GM23338 (cell line): ENCODE measurements at regions not wholly inside any gene's neighbourhood (a gene's known extent, or its start where the extent isn't known, plus 50 kb on each side); places are given as distances from the start of the nearest gene placed in this dataset.

Source experiments
- ATAC-seq: fragments of 200-7000 bp; cut with Tn5 transposase; 3 replicates; pipeline ENCODE4 v1.9.1; 2020
- DNase-seq: peaks from one replicate; pipeline ENCODE4 v3.0.0-alpha.2; 2015; ENCODE audit warnings: low spot score
- H2AFZ ChIP-seq: fragments of 200-600 bp; sonication (generic); 2 replicates; pipeline ENCODE4 v1.8.0; 2016; ENCODE audit warnings: antibody characterized with exemption, mild to moderate bottlenecking, moderate library complexity
- H3F3A ChIP-seq: fragments of 200-600 bp; sonication (generic); replicated peaks from 2 replicates; pipeline ENCODE4 v1.8.0; 2017; ENCODE audit warnings: antibody characterized with exemption, mixed run types, low read depth
- H3K27ac ChIP-seq: fragments of 200-600 bp; sonication (generic); 2 replicates; pipeline ENCODE4 v1.6.1; 2016; ENCODE audit warnings: low read depth
- H3K27me3 ChIP-seq: fragments of 200-600 bp; sonication (generic); 2 replicates; pipeline ENCODE4 v1.8.0; 2016; ENCODE audit warnings: mild to moderate bottlenecking, mixed run types, moderate library complexity; ENCODE audit not compliant: insufficient read depth
- H3K36me3 ChIP-seq: fragments of 200-600 bp; sonication (generic); 2 replicates; pipeline ENCODE4 v1.8.0; 2016; ENCODE audit warnings: mild to moderate bottlenecking; ENCODE audit not compliant: insufficient read depth
- H3K4me1 ChIP-seq: fragments of 200-600 bp; sonication (generic); 2 replicates; pipeline ENCODE4 v1.8.0; 2016; ENCODE audit warnings: mild to moderate bottlenecking, moderate library complexity; ENCODE audit not compliant: insufficient read depth
- H3K4me2 ChIP-seq: fragments of 200-600 bp; sonication (generic); 2 replicates; pipeline ENCODE4 v1.7.1; 2017; ENCODE audit warnings: mixed run types
- H3K4me3 ChIP-seq: fragments of 200-600 bp; sonication (generic); 2 replicates; pipeline ENCODE4 v1.6.1; 2016; ENCODE audit warnings: mixed run types
- H3K79me2 ChIP-seq: fragments of 200-600 bp; sonication (generic); replicated peaks from 2 replicates; pipeline ENCODE4 v1.8.0; 2017; ENCODE audit warnings: mild to moderate bottlenecking; ENCODE audit not compliant: insufficient read depth
- H3K9me2 ChIP-seq: fragments of 200-600 bp; sonication (generic); 2 replicates; pipeline ENCODE4 v1.8.0; 2017; ENCODE audit not compliant: insufficient read depth
- H4K20me1 ChIP-seq: fragments of 200-600 bp; sonication (generic); replicated peaks from 2 replicates; pipeline ENCODE4 v1.8.0; 2017; ENCODE audit warnings: mild to moderate bottlenecking; ENCODE audit not compliant: insufficient read depth
- H3K27ac Mint-ChIP-seq: 2 replicates; pipeline ENCODE4 v1.8.0; 2020; ENCODE audit warnings: inconsistent platforms, mild to moderate bottlenecking, moderate library complexity, mixed read lengths
- H3K27me3 Mint-ChIP-seq: 3 replicates; pipeline ENCODE4 v1.8.0; 2022; ENCODE audit warnings: low read depth, mild to moderate bottlenecking, moderate library complexity, mixed read lengths, inconsistent platforms; ENCODE audit not compliant: insufficient read depth, poor library complexity
- H3K36me3 Mint-ChIP-seq: 3 replicates; pipeline ENCODE4 v1.8.0; 2021; ENCODE audit warnings: low read depth, mild to moderate bottlenecking, inconsistent platforms, moderate library complexity, mixed read lengths
- H3K4me1 Mint-ChIP-seq: 3 replicates; pipeline ENCODE4 v1.8.0; 2020; ENCODE audit warnings: mild to moderate bottlenecking, inconsistent platforms, mixed read lengths
- H3K4me3 Mint-ChIP-seq: 3 replicates; pipeline ENCODE4 v1.8.0; 2021; ENCODE audit warnings: moderate library complexity, mild to moderate bottlenecking, inconsistent platforms, mixed read lengths
- H3K9me3 Mint-ChIP-seq: 3 replicates; pipeline ENCODE4 v1.8.0; 2020; ENCODE audit warnings: moderate library complexity, mild to moderate bottlenecking, inconsistent platforms, mixed read lengths
- CREB1 ChIP-seq: fragments of 250-450 bp; sonication (Bioruptor Pico); IDR thresholded peaks from 2 replicates; pipeline ENCODE4 v1.5.0; 2020; ENCODE audit warnings: low read depth, mild to moderate bottlenecking, moderate library complexity
- JUNB ChIP-seq: IDR thresholded peaks from one replicate; pipeline ENCODE4 v1.6.1; 2016; ENCODE audit warnings: antibody characterized with exemption; ENCODE audit not compliant: unreplicated experiment
- POLR2AphosphoS5 ChIP-seq: IDR thresholded peaks from 2 replicates; pipeline ENCODE4 v1.6.1; 2016; ENCODE audit warnings: antibody characterized with exemption, low read depth
- REST ChIP-seq: IDR thresholded peaks from one replicate; pipeline ENCODE4 v1.6.1; 2018; ENCODE audit warnings: antibody characterized with exemption; ENCODE audit not compliant: unreplicated experiment
- ZNF114 ChIP-seq: fragments of 250-450 bp; sonication (Bioruptor Pico); IDR thresholded peaks from 2 replicates; pipeline ENCODE4 v1.5.0; 2020; ENCODE audit warnings: mild to moderate bottlenecking, moderate library complexity
- TF ChIP-seq, protein P1 (sequence below): fragments of 250-450 bp; sonication (Bioruptor Pico); IDR thresholded peaks from 2 replicates; pipeline ENCODE4 v1.5.0; 2020; ENCODE audit warnings: mild to moderate bottlenecking, moderate library complexity

DNA sequence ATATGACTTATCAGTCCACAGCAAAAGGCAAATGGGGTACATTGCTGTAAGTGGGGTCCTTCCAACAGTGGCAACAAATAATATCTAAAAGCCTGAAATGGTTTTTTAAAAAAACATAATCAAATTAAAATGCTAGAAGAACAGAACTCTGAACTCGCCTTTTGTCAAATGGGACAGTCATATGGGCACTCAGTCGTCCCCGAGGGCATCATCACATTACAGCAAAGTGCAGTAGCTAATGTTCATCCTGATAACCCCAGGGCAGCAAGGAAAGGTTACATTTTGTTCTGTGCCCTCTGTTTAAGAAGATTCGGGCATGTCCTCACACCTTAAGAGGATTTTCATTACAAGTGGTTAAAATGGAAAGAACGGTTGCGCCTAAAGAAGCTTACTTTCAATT is 997.9 kb upstream of the TENM3 start:
- no peaks in the 10 kb centered on the region for H3K79me2 ChIP-seq
- Mint-ChIP-seq H3K27ac (no peak overlapping the region), H3K4me3 (no peak overlapping the region), H3K36me3 (peaks cover 5% of the 10 kb centered on the region; the same call in 1 of the 3 replicates), H3K4me1 (peaks cover 32% of the 10 kb centered on the region), H3K9me3 (peaks cover 10% of the 10 kb centered on the region; the same call in 2 of the 3 replicates), H3K27me3 (no peaks in the 10 kb centered on the region)
- H3K4me2 ChIP-seq, result no peak overlapping the region
- 0 out of 2 replicates have a peak, but pooled peaks cover 4% of the 10 kb centered on the region for H3F3A ChIP-seq
- H4K20me1 ChIP-seq, result no peaks in the 10 kb centered on the region
- no peak for DNase-seq
- no peaks in the 10 kb centered on the region for H3K27me3 ChIP-seq
- ATAC-seq, result no peak
- H3K4me3 ChIP-seq, result no peak overlapping the region
- H3K4me1 ChIP-seq, result peaks cover 24% of the 10 kb centered on the region
- TF ChIP-seq CREB1 (no peak), ZNF114 (no peak), JUNB (no peak), REST (no peak), POLR2AphosphoS5 (no peak)
- TF ChIP-seq, protein P1, sequence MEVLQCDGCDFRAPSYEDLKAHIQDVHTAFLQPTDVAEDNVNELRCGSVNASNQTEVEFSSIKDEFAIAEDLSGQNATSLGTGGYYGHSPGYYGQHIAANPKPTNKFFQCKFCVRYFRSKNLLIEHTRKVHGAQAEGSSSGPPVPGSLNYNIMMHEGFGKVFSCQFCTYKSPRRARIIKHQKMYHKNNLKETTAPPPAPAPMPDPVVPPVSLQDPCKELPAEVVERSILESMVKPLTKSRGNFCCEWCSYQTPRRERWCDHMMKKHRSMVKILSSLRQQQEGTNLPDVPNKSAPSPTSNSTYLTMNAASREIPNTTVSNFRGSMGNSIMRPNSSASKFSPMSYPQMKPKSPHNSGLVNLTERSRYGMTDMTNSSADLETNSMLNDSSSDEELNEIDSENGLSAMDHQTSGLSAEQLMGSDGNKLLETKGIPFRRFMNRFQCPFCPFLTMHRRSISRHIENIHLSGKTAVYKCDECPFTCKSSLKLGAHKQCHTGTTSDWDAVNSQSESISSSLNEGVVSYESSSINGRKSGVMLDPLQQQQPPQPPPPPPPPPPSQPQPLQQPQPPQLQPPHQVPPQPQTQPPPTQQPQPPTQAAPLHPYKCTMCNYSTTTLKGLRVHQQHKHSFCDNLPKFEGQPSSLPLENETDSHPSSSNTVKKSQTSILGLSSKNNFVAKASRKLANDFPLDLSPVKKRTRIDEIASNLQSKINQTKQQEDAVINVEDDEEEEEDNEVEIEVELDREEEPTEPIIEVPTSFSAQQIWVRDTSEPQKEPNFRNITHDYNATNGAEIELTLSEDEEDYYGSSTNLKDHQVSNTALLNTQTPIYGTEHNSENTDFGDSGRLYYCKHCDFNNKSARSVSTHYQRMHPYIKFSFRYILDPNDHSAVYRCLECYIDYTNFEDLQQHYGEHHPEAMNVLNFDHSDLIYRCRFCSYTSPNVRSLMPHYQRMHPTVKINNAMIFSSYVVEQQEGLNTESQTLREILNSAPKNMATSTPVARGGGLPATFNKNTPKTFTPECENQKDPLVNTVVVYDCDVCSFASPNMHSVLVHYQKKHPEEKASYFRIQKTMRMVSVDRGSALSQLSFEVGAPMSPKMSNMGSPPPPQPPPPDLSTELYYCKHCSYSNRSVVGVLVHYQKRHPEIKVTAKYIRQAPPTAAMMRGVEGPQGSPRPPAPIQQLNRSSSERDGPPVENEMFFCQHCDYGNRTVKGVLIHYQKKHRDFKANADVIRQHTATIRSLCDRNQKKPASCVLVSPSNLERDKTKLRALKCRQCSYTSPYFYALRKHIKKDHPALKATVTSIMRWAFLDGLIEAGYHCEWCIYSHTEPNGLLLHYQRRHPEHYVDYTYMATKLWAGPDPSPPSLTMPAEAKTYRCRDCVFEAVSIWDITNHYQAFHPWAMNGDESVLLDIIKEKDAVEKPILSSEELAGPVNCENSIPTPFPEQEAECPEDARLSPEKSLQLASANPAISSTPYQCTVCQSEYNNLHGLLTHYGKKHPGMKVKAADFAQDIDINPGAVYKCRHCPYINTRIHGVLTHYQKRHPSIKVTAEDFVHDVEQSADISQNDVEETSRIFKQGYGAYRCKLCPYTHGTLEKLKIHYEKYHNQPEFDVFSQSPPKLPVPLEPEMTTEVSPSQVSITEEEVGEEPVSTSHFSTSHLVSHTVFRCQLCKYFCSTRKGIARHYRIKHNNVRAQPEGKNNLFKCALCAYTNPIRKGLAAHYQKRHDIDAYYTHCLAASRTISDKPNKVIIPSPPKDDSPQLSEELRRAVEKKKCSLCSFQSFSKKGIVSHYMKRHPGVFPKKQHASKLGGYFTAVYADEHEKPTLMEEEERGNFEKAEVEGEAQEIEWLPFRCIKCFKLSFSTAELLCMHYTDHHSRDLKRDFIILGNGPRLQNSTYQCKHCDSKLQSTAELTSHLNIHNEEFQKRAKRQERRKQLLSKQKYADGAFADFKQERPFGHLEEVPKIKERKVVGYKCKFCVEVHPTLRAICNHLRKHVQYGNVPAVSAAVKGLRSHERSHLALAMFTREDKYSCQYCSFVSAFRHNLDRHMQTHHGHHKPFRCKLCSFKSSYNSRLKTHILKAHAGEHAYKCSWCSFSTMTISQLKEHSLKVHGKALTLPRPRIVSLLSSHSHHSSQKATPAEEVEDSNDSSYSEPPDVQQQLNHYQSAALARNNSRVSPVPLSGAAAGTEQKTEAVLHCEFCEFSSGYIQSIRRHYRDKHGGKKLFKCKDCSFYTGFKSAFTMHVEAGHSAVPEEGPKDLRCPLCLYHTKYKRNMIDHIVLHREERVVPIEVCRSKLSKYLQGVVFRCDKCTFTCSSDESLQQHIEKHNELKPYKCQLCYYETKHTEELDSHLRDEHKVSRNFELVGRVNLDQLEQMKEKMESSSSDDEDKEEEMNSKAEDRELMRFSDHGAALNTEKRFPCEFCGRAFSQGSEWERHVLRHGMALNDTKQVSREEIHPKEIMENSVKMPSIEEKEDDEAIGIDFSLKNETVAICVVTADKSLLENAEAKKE, result no peak
- H3K36me3 ChIP-seq, result no peaks in the 10 kb centered on the region
- H2AFZ ChIP-seq, result no peak overlapping the region
- no peak overlapping the region for H3K27ac ChIP-seq
- no peaks in the 10 kb centered on the region; the same call in 1 of the 2 replicates for H3K9me2 ChIP-seq
